ENCODE measurements at regions not wholly inside any gene's neighbourhood (a gene's known extent, or its start where the extent isn't known, plus 50 kb on each side); places are given as distances from the start of the nearest gene placed in this dataset.
"Not testable (repeated sequence)": the region's sequence is repeated elsewhere in the genome, so short reads cannot be mapped to it uniquely, and the experiment has no call there.

- ChIA-PET CTCF (interaction anchor here in 1 of 2 donors (0.6 kb wide), 1 partner anchor 157 kb away, joined by 3 read pairs; no protein-coding TSS in a partner anchor), POLR2A (no interaction called here)
- WGBS (ENCODE audit: insufficient coverage) = 63% methylated on average over 1 of the region's 6 CpGs
- Mint-ChIP-seq H3K27me3 (peaks cover 8 to 18% of the 10 kb centered on the region in 2 donors), H3K9me3 (no peaks in the 10 kb centered on the region), H3K27ac (no peak overlapping the region), H3K4me1 (peaks cover 22 to 35% (median 25%) of the 10 kb centered on the region in 3 donors), H3K4me3 (no peak overlapping the region), H3K36me3 (no peaks in the 10 kb centered on the region)
- Histone ChIP-seq H3K4me1 (ENCODE audit: control insufficient read depth in 1 of 2, extremely low read depth in 1 of 2, insufficient read depth in 2 of 2, low read length in 2 of 2) (peaks cover 2 to 11% of the 10 kb centered on the region in 2 experiments), H3K9me3 (no peaks in the 10 kb centered on the region), H3K36me3 (ENCODE audit: control insufficient read depth in 2 of 2, extremely low read depth in 1 of 2, insufficient read depth in 1 of 2, low read length in 1 of 2) (no peaks in the 10 kb centered on the region), H3K4me3 (ENCODE audit: control insufficient read depth in 1 of 2, extremely low read depth in 1 of 2, low read length in 1 of 2) (no peak overlapping the region), H3K27ac (ENCODE audit: low read length) (no peak overlapping the region), H3K27me3 (replicated peaks in 1 of 2; ENCODE audit: control insufficient read depth in 2 of 2, extremely low read depth in 1 of 2, insufficient read depth in 2 of 2, low read length in 1 of 2) (peaks cover 0 to 25% of the 10 kb centered on the region in 2 experiments)
- ATAC-seq (replicated peaks in 1 of 4) (no peak), DNase-seq (no peak)
Observed at GRCh38 chr22:22165936-22166710, 78.5 kb upstream of the VPREB1 start.

- Mint-ChIP-seq H3K4me1 (peaks cover 15 to 26% (median 21%) of the 10 kb centered on the region in 3 donors), H3K9me3 (no peaks in the 10 kb centered on the region), H3K36me3 (no peaks in the 10 kb centered on the region), H3K27ac (no peak overlapping the region), H3K4me3 (no peak overlapping the region), H3K27me3 (peaks cover 9 to 21% of the 10 kb centered on the region in 2 donors)
- H3K4me1 ChIP-seq (ENCODE audit: control insufficient read depth in 1 of 2, extremely low read depth in 1 of 2, insufficient read depth in 2 of 2, low read length in 2 of 2) = peaks cover 2 to 11% of the 10 kb centered on the region in 2 experiments
- no peak for DNase-seq
- no peaks in the 10 kb centered on the region for H3K9me3 ChIP-seq
- ATAC-seq (replicated peaks in 1 of 4) = no peak
- H3K4me3 ChIP-seq (ENCODE audit: control insufficient read depth in 1 of 2, extremely low read depth in 1 of 2, low read length in 1 of 2) = no peak overlapping the region
- H3K27ac ChIP-seq (ENCODE audit: low read length) = no peak overlapping the region
- WGBS (ENCODE audit: insufficient coverage) = 68% methylated on average over 2 of the region's 3 CpGs
- ChIA-PET CTCF (no interaction called here), POLR2A (no interaction called here)
- H3K27me3 ChIP-seq (replicated peaks in 1 of 2; ENCODE audit: control insufficient read depth in 2 of 2, extremely low read depth in 1 of 2, insufficient read depth in 2 of 2, low read length in 1 of 2) = peaks cover 0 to 25% of the 10 kb centered on the region in 2 experiments
- H3K36me3 ChIP-seq (ENCODE audit: control insufficient read depth in 2 of 2, extremely low read depth in 1 of 2, insufficient read depth in 1 of 2, low read length in 1 of 2) = no peaks in the 10 kb centered on the region
Observed at GRCh38 chr22:22164541-22165272, 79.9 kb upstream of the VPREB1 start.

GRCh38 chr22:22161924-22162851 lies 82.4 kb upstream of the VPREB1 start:
- H3K4me1 ChIP-seq (ENCODE audit: control insufficient read depth in 1 of 2, extremely low read depth in 1 of 2, insufficient read depth in 2 of 2, low read length in 2 of 2) = no peaks in the 10 kb centered on the region

GRCh38 chr22:22160768-22161167 lies 83.8 kb upstream of the VPREB1 start:
- H3K4me1 ChIP-seq (ENCODE audit: control insufficient read depth in 1 of 2, extremely low read depth in 1 of 2, insufficient read depth in 2 of 2, low read length in 2 of 2); H3K27ac Mint-ChIP-seq; POLR2A ChIA-PET; H3K4me3 ChIP-seq (ENCODE audit: control insufficient read depth in 1 of 2, extremely low read depth in 1 of 2, low read length in 1 of 2); H3K36me3 ChIP-seq (ENCODE audit: control insufficient read depth in 2 of 2, extremely low read depth in 1 of 2, insufficient read depth in 1 of 2, low read length in 1 of 2); H3K27ac ChIP-seq (ENCODE audit: low read length); H3K4me3 Mint-ChIP-seq; H3K36me3 Mint-ChIP-seq; H3K9me3 Mint-ChIP-seq; ATAC-seq (replicated peaks in 1 of 4); CTCF ChIA-PET; DNase-seq; H3K9me3 ChIP-seq: not testable (repeated sequence)
- Mint-ChIP-seq H3K4me1 (peaks cover 6 to 19% (median 9%) of the 10 kb centered on the region in 3 donors), H3K27me3 (peaks cover 16 to 20% of the 10 kb centered on the region in 2 donors)
- no CpG with 5 or more reads among the region's 2 CpGs for WGBS (ENCODE audit: insufficient coverage)
- H3K27me3 ChIP-seq (replicated peaks in 1 of 2; ENCODE audit: control insufficient read depth in 2 of 2, extremely low read depth in 1 of 2, insufficient read depth in 2 of 2, low read length in 1 of 2) = peaks cover 0 to 15% of the 10 kb centered on the region in 2 experiments

More at GRCh38 chr22:22161924-22162851, 82.4 kb upstream of the VPREB1 start:
- Histone ChIP-seq H3K9me3 (no peaks in the 10 kb centered on the region), H3K27me3 (replicated peaks in 1 of 2; ENCODE audit: control insufficient read depth in 2 of 2, extremely low read depth in 1 of 2, insufficient read depth in 2 of 2, low read length in 1 of 2) (peaks cover 0 to 25% of the 10 kb centered on the region in 2 experiments), H3K27ac (ENCODE audit: low read length) (no peak overlapping the region), H3K36me3 (ENCODE audit: control insufficient read depth in 2 of 2, extremely low read depth in 1 of 2, insufficient read depth in 1 of 2, low read length in 1 of 2) (no peaks in the 10 kb centered on the region), H3K4me3 (ENCODE audit: control insufficient read depth in 1 of 2, extremely low read depth in 1 of 2, low read length in 1 of 2) (no peak overlapping the region)
- Mint-ChIP-seq H3K4me1 (peaks cover 2 to 13% (median 2%) of the 10 kb centered on the region in 3 donors), H3K9me3 (no peaks in the 10 kb centered on the region), H3K27me3 (peaks cover 16 to 22% of the 10 kb centered on the region in 2 donors), H3K36me3 (no peaks in the 10 kb centered on the region), H3K4me3 (no peak overlapping the region), H3K27ac (no peak overlapping the region)
- POLR2A ChIA-PET = no interaction called here
- DNase-seq = no peak
- no peak for ATAC-seq (replicated peaks in 1 of 4)
- WGBS (ENCODE audit: insufficient coverage) = 94% methylated on average over 3 of the region's 9 CpGs
- CTCF ChIA-PET = no interaction called here

- CTCF ChIA-PET = no interaction called here
Observed at GRCh38 chr22:22159384-22159783, 85.2 kb upstream of the VPREB1 start.

GRCh38 chr22:22158965-22159364 lies 85.6 kb upstream of the VPREB1 start:
- Histone ChIP-seq H3K36me3 (ENCODE audit: control insufficient read depth in 2 of 2, extremely low read depth in 1 of 2, insufficient read depth in 1 of 2, low read length in 1 of 2) (no peaks in the 10 kb centered on the region), H3K4me1 (ENCODE audit: control insufficient read depth in 1 of 2, extremely low read depth in 1 of 2, insufficient read depth in 2 of 2, low read length in 2 of 2) (peaks cover 0 to 5% of the 10 kb centered on the region in 2 experiments), H3K9me3 (no peaks in the 10 kb centered on the region), H3K27ac (ENCODE audit: low read length) (no peak overlapping the region), H3K4me3 (ENCODE audit: control insufficient read depth in 1 of 2, extremely low read depth in 1 of 2, low read length in 1 of 2) (no peak overlapping the region), H3K27me3 (replicated peaks in 1 of 2; ENCODE audit: control insufficient read depth in 2 of 2, extremely low read depth in 1 of 2, insufficient read depth in 2 of 2, low read length in 1 of 2) (peaks cover 0 to 5% of the 10 kb centered on the region in 2 experiments)
- H3K4me1 Mint-ChIP-seq = peaks cover 6 to 16% (median 9%) of the 10 kb centered on the region in 3 donors
- no peaks in the 10 kb centered on the region for H3K9me3 Mint-ChIP-seq
- H3K27ac Mint-ChIP-seq = no peak overlapping the region
- DNase-seq = no peak
- H3K4me3 Mint-ChIP-seq = no peak overlapping the region
- H3K27me3 Mint-ChIP-seq = peaks cover 11 to 15% of the 10 kb centered on the region in 2 donors
- no peaks in the 10 kb centered on the region for H3K36me3 Mint-ChIP-seq
- CTCF ChIA-PET = no interaction called here
- ATAC-seq (replicated peaks in 1 of 4) = no peak
- no CpG with 5 or more reads among the region's 3 CpGs for WGBS (ENCODE audit: insufficient coverage)
- POLR2A ChIA-PET = no interaction called here

More at GRCh38 chr22:22159384-22159783, 85.2 kb upstream of the VPREB1 start:
- no peaks in the 10 kb centered on the region for H3K9me3 ChIP-seq
- DNase-seq (no peak), ATAC-seq (replicated peaks in 1 of 4) (no peak)
- POLR2A ChIA-PET = no interaction called here
- H3K27ac Mint-ChIP-seq = no peak overlapping the region
- 78% methylated on average over 1 of the region's 1 CpG for WGBS (ENCODE audit: insufficient coverage)
- H3K4me3 ChIP-seq (ENCODE audit: control insufficient read depth in 1 of 2, extremely low read depth in 1 of 2, low read length in 1 of 2) = no peak overlapping the region
- H3K36me3 ChIP-seq (ENCODE audit: control insufficient read depth in 2 of 2, extremely low read depth in 1 of 2, insufficient read depth in 1 of 2, low read length in 1 of 2) = no peaks in the 10 kb centered on the region
- no peak overlapping the region for H3K27ac ChIP-seq (ENCODE audit: low read length)
- H3K27me3 Mint-ChIP-seq = peaks cover 14 to 18% of the 10 kb centered on the region in 2 donors
- peaks cover 0 to 5% of the 10 kb centered on the region in 2 experiments for H3K4me1 ChIP-seq (ENCODE audit: control insufficient read depth in 1 of 2, extremely low read depth in 1 of 2, insufficient read depth in 2 of 2, low read length in 2 of 2)
- no peak overlapping the region for H3K4me3 Mint-ChIP-seq
- H3K4me1 Mint-ChIP-seq = peaks cover 6 to 17% (median 9%) of the 10 kb centered on the region in 3 donors
- H3K36me3 Mint-ChIP-seq = no peaks in the 10 kb centered on the region
- H3K27me3 ChIP-seq (replicated peaks in 1 of 2; ENCODE audit: control insufficient read depth in 2 of 2, extremely low read depth in 1 of 2, insufficient read depth in 2 of 2, low read length in 1 of 2) = peaks cover 0 to 5% of the 10 kb centered on the region in 2 experiments
- H3K9me3 Mint-ChIP-seq = no peaks in the 10 kb centered on the region
